ENCODE measurements at regions not wholly inside any gene's neighbourhood (a gene's known extent, or its start where the extent isn't known, plus 50 kb on each side); places are given as distances from the start of the nearest gene placed in this dataset.

- no peak for DNase-seq
These were observed 77.6 kb downstream of the PCDH1 start for GRCh38 chr5:141800617-141801016.

- DNase-seq, result no peak
These were observed 78.6 kb downstream of the PCDH1 start for GRCh38 chr5:141799507-141800167.

DNA sequence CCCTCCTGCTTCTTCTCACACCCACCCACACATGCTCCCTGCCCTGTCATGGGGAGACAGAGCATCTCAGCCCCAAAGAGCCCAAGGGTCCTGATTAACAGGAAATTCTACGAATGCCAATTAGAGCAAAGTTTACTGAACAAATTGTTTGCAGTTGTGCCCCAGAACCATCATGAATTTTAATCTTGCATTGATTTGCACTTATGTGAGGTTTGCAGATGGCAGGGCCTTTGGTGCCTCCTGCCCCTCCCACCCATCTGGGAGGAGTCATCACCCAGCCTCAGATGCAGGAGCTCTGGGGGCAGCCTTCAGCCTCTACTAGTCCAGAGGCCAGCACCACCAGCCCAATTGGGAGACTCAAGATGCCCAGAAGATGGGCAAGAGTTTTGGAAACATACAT lies 80.8 kb downstream of the PCDH1 start:
- DNase-seq, result no peak

- no peak for DNase-seq
These were observed 82.8 kb downstream of the PCDH1 start for GRCh38 chr5:141795421-141795820.

DNA sequence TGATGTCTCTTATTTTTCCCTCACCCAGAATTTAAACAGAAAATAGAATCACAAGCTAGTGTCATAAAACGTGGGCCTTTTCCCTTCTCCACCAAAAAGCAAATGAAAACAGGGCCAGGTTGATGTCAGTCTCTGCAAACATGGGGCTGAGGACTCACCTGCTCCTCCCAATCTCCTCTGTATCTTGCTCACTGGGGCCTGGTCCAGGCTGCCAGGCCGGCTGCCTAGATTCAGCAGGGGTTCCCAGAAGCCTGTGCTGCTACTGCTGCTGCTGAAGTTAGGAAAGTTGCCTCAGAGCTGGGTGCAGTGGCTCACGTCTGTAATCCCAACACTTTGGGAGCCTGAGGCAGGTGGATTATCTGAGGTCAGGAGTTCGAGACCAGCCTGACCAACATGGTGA lies 84.3 kb downstream of the PCDH1 start:
- no peak for DNase-seq

DNA sequence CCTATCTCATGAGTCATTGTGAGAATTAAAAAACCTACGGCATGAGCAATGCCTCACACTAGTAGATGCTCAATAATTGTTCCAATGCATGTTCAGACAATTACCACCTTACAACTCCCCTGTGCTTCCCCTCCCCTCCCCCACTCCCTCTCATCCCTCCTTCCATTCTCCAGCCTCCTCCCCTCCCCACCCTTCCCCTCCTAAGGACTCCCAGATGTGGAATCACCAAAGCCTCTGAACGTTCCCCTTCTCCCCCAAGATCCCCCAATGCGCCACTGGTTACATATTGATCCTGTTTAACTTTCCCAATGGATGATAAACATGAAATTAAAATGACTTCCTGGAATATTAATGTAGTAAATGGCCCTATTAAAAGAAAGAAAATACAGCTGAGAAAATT lies 84.8 kb downstream of the PCDH1 start:
- DNase-seq, result no peak

DNA sequence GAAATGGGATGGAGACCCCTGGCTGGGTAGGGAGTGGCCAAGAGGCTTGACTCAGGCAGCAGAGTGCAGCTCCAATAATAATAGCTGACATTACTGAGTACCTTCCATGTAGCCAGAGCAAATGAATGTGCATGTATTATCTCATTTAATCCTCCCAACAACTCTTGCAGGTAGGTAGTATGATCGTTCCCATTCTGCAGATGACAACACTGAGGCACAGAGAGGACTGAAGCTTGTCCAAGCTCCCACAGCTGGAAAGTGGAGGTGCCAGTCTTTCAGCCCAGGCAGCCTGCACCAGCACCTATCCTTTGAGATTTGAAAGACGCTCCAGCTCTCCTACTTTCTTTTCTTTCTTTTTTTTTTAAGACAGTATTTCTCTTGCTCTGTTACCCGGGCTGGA lies 87.6 kb downstream of the PCDH1 start:
- DNase-seq, result no peak

- no peak for DNase-seq
These were observed 88.9 kb downstream of the PCDH1 start for GRCh38 chr5:141789330-141789729.

- DNase-seq, result no peak
These were observed 89.8 kb downstream of the PCDH1 start for GRCh38 chr5:141788296-141788970.

GRCh38 chr5:141787376-141787775 lies 90.8 kb downstream of the PCDH1 start:
- DNase-seq, result no peak

GRCh38 chr5:141786700-141787099 lies 91.5 kb downstream of the PCDH1 start:
- no peak for DNase-seq

DNA sequence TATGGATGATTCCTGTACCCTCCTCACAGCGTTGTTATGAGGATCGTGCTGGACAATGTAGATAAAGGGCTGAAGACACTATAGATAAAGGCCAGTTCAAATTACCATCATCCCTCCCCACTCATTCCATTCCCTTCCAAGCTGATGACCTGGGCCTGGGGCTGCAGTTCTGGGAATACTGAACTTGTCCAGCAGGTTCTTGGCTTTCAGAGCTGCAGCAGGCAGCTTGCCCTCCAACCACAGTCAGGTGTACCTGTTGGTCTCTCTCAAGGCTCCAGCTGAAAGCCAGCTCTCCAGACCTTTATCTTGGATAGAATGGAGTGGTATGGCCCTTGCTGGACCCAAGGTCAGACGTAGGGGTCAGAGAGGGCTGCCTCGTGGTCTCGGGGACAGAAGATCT lies 92.5 kb downstream of the PCDH1 start:
- DNase-seq, result no peak

DNA sequence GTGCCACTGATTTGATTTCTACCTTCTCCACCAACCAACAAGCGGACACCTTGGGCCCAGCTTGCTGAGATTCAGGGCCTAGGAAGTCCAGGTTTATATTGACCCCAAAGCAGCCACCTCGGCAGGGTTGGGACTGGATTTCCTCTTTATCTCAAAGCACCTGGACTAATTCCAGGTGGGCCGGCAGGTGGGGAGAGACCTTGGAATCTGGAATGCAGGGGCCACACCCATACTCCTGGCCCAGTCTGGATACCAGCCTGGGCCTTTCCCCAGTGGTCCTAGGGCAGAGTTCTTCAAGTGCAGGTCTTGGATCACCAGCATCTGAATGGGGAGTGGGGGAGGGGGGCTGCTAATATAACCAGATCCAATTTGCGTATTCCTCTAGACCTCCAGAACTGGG lies 93.1 kb downstream of the PCDH1 start:
- DNase-seq, result no peak

DNA sequence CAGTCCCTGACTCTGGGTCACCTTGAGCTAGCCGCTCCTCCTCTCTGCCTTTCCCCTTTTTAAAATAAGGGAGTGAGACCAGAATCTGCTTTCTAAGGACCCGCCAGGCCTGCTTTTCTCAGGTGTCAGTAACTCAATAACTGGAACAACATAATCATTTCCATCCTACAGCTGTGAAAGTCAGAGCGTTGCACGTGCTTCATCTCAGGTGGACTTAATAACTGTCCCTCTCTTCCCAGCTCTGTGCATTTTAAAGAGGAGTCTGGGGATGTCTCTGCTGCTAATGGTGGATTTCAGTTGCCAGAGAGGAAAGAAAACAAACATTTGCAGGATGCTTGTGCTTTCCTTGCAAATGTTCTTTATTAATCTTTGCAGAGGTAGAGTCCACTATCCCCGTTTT lies 93.7 kb downstream of the PCDH1 start:
- DNase-seq, result no peak

- DNase-seq, result peak in 1 of 56 donors; percentile 70
These were observed 94.3 kb downstream of the PCDH1 start for GRCh38 chr5:141783947-141784296.

DNA sequence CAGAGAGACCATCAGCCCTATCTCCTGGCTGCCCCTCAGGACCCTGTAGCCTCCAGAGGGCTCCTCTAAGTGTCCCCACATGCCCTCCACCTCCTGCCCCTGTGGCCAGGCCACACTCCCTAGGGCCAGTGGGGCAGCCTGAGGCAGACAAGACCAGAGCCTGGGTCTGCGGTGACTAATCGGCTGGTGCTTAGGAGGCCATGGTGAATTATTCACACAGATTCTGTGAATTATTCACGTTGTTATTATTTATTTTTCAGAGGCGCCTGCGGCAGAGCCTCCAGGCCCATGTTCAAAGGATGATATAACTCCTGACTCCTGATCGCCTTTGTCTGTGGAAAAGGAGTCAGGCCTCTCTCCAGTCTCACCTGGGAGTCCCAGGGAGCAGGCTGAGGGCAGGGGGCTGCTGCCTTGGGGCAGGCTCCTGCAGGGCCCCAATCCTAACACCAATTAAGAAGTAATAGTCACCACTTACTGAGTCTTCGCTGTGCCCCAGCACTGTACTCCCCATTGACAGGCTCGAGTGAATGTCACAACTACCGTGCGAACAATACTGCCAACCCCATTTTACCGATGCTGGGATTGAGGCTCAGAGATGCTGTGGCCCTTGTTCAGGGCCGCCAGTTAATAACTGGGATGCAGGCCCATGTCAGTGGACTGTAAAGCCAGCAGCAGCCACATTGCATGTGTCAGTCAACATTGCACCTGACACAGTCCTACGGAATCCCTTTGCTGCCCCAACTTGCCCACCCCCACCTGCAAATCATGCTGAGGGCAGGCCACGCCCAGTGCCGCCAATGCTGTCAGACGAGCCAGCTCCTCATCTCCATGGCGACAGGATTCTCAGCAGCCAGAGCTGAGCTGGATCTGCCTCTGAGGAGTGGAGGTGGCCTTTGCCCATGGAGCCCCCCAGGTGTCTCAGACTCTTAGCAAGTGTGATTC lies 94.9 kb downstream of the PCDH1 start:
- DNase-seq, result peak in 26 of 56 donors; percentile 13 to 70 (median 38)

- no peak for DNase-seq
These were observed 96.3 kb downstream of the PCDH1 start for GRCh38 chr5:141781910-141782309.

DNA sequence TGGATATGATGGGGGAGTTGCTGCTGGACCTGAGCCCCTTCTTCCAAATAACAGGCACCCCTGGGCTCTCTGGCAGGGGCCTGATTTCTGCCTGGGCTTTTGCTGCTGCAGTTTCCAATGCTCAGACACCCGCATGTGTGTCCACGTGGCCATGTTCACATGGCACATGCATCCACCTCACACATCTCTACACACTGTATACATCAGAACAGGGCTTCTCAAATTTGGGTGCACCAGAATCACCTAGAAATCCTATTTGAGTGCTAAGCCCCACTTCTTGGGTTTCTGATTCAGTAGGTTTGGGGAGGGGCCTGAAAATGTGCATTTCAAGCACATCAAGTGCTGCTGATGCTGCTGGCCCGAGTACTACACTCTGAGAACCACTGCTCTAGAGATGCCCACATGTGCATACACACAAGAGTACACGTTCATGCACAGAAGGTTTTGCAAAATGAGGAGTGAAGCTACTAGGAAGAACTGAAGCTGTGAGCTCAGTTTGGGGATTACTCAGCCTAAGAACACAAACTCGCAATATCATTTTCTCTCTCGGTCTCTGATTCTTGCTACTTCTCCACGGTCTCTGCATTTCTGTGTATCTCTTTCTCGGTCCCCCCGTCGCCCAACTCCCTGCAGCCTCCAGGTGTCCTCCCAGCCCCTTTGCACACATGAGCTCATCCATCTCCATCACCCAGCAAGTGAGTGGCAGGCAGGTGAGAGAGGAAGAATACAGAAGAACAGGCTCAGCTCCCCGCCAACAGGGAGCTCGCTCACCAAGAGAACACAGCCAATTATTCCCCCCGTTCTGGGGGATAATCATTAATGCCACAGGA lies 97.0 kb downstream of the PCDH1 start:
- DNase-seq, result no peak

GRCh38 chr5:141780240-141780951 lies 97.8 kb downstream of the PCDH1 start:
- DNase-seq, result no peak

DNA sequence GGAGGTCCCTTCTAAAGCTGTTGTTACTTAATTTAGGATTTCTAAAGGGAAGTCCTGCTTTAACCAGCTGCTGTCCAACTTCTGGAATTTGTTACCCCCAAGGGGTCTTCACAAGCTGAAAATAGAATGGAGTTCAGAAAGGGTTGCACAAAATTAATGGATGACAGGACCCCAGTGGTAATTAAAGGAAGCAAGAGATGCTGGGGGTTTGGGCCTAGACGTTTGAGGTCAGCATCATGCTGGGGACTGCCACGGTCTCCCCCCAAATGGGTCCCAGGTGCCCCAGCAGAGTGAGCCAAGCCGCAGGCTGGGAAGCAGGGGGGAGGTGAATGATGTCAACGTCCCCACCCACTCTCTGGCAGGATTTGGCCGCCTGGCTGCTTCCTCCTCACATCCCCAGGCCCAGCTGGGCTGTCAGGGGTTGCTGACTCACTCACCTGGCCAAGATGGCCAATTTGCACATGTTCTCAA lies 97.5 kb upstream of the ARAP3 start:
- DNase-seq, result no peak

DNA sequence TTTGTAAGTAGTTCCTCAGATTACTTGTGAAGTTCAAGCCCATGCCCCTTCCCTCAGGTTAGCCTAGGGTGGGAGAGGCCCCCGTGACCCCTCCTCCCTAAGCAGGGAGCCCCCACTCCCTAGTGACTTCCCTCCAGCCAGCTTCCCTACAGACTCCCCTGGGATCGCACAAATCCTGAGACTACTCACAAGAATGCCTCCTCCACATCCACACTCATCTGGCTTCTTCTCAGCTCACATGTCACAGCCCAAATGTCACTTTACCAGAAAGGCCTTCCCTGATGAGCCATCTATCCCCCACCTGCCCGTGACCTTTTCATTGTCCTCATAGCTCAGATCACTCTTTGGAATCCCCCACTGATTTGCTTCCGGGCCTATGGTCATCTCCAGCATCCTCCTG lies 96.7 kb upstream of the ARAP3 start:
- DNase-seq, result no peak

Data from amygdala (tissue), 56 donors.